GM12874 (cell line): ENCODE measurements at regions not wholly inside any gene's neighbourhood (a gene's known extent, or its start where the extent isn't known, plus 50 kb on each side); places are given as distances from the start of the nearest gene placed in this dataset.

Experiments
- CTCF ChIP-seq: IDR thresholded peaks from 2 replicates; pipeline ENCODE4 v1.5.1; 2011; ENCODE audit warnings: low read depth, mild to moderate bottlenecking, control low read depth, low read length, moderate library complexity; ENCODE audit not compliant: insufficient read depth

GRCh38 chr13:81446441-81446840, 1105.5 kb upstream of the SPRY2 start:
- no peak for TF ChIP-seq CTCF

GRCh38 chr13:81442904-81443303, 1102.0 kb upstream of the SPRY2 start:
- no peak for TF ChIP-seq CTCF

- no peak for TF ChIP-seq CTCF
Measured at GRCh38 chr13:81425286-81425685, 1084.4 kb upstream of the SPRY2 start.

- no peak for TF ChIP-seq CTCF
Measured at GRCh38 chr13:81409284-81409683, 1068.4 kb upstream of the SPRY2 start.

GRCh38 chr13:81408647-81409046, 1067.7 kb upstream of the SPRY2 start:
- TF ChIP-seq CTCF, result no peak

GRCh38 chr13:81406639-81407292, 1065.8 kb upstream of the SPRY2 start:
- TF ChIP-seq CTCF, result no peak

- TF ChIP-seq CTCF, result no peak
Measured at GRCh38 chr13:81406022-81406421, 1065.1 kb upstream of the SPRY2 start.
